Neural crest cell (in vitro differentiated cells): ENCODE measurements at regions not wholly inside any gene's neighbourhood (a gene's known extent, or its start where the extent isn't known, plus 50 kb on each side); places are given as distances from the start of the nearest gene placed in this dataset.

Experiments
- DNase-seq: peaks from one replicate; pipeline ENCODE4 v3.0.0; 2021; ENCODE audit warnings: low read depth, mixed read lengths, low spot score
- H3K27ac Mint-ChIP-seq: one replicate; pipeline ENCODE4 v1.8.0; 2021; ENCODE audit warnings: mild to moderate bottlenecking, mixed read lengths; ENCODE audit not compliant: unreplicated experiment
- H3K27me3 Mint-ChIP-seq: 2 replicates; pipeline ENCODE4 v1.8.0; 2021; ENCODE audit warnings: low read depth, mild to moderate bottlenecking, mixed read lengths
- H3K36me3 Mint-ChIP-seq: 2 replicates; pipeline ENCODE4 v1.8.0; 2021; ENCODE audit warnings: low read depth, mild to moderate bottlenecking, mixed read lengths
- H3K4me1 Mint-ChIP-seq: 2 replicates; pipeline ENCODE4 v1.8.0; 2021; ENCODE audit warnings: mixed read lengths
- H3K4me3 Mint-ChIP-seq: one replicate; pipeline ENCODE4 v1.8.0; 2021; ENCODE audit warnings: mild to moderate bottlenecking, mixed read lengths
- H3K9me3 Mint-ChIP-seq: 2 replicates; pipeline ENCODE4 v1.8.0; 2021; ENCODE audit warnings: mixed read lengths
- TF ChIP-seq, protein P1 (sequence below): fragments of 200-600 bp; sonication (generic); conservative IDR thresholded peaks from 2 replicates; pipeline ENCODE4 v1.5.0; 2021; ENCODE audit warnings: antibody characterized with exemption, mild to moderate bottlenecking

DNA sequence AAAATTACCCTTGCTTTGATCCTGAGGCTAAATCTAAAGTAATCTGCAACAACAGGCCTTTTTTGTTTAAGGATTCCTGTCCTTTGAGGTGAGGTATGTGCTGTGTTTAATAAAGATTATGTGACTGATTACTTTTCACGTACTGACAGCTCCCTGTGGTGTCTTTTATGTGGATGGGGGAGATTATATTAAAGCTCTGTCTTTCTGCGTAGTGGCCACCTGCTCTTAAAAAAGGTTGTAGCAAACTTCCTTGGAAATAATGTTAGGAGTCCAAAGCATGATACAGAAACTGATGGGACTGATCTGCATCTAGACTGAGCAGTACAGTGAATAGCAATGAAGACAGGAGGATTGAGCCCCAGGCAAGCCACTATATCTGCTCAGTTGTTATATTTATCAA, 453.0 kb upstream of the GOLIM4 start:
- no peak overlapping the region for H3K27ac Mint-ChIP-seq

DNA sequence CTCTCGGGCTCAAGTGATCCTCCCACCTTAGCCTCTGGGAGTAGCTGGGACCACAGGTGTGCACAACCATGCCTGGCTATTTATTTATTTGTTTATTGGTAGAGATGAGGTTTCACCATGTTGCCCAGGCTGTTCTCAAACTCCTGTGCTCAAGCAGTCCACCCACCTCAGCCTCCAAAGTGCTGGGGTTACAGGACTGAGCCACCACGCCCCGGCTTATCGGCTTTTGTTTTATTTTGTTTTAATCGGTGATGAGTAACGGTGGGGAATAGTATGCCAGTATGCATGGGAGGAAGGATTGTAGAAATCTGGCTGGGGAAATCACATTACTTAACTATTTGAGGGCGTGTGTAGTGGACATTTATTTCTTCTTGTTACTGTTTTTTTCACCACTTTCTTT, 451.0 kb upstream of the GOLIM4 start:
- no peaks in the 10 kb centered on the region for H3K27me3 Mint-ChIP-seq

More for the DNA sequence above, 453.0 kb upstream of the GOLIM4 start:
- Mint-ChIP-seq H3K27me3 (no peaks in the 10 kb centered on the region), H3K4me3 (no peak overlapping the region), H3K4me1 (peaks cover 26% of the 10 kb centered on the region), H3K36me3 (peaks cover 2% of the 10 kb centered on the region), H3K9me3 (peaks cover 3% of the 10 kb centered on the region)
- no peak for DNase-seq
- TF ChIP-seq, protein P1, sequence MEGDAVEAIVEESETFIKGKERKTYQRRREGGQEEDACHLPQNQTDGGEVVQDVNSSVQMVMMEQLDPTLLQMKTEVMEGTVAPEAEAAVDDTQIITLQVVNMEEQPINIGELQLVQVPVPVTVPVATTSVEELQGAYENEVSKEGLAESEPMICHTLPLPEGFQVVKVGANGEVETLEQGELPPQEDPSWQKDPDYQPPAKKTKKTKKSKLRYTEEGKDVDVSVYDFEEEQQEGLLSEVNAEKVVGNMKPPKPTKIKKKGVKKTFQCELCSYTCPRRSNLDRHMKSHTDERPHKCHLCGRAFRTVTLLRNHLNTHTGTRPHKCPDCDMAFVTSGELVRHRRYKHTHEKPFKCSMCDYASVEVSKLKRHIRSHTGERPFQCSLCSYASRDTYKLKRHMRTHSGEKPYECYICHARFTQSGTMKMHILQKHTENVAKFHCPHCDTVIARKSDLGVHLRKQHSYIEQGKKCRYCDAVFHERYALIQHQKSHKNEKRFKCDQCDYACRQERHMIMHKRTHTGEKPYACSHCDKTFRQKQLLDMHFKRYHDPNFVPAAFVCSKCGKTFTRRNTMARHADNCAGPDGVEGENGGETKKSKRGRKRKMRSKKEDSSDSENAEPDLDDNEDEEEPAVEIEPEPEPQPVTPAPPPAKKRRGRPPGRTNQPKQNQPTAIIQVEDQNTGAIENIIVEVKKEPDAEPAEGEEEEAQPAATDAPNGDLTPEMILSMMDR = no peak

DNA sequence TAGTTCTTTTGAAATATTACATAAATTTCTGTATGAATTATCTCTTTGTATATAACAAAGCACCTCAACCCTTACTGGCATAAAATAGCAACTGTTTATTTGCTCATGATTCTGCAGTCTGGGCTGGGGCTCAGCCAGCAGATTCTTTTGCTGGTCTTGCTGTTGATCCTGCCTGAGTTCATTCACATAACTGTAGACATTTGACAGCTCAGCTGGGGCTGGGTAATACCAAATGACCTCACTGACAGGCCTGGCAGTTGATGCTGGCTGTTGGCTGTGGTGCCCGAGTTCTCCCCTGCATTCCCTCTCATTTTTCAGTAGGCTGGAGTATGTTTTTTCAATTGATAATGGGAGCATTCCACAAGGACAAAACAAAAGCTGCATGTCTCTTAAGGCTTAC, 449.9 kb upstream of the GOLIM4 start:
- Mint-ChIP-seq H3K36me3 (peaks cover 1% of the 10 kb centered on the region), H3K27me3 (no peaks in the 10 kb centered on the region), H3K27ac (no peak overlapping the region), H3K4me3 (no peak overlapping the region), H3K9me3 (peaks cover 2% of the 10 kb centered on the region), H3K4me1 (peaks cover 25% of the 10 kb centered on the region)
- no peak for DNase-seq
- TF ChIP-seq, protein P1 = no peak

More for the DNA sequence above, 451.0 kb upstream of the GOLIM4 start:
- H3K4me3 Mint-ChIP-seq = no peak overlapping the region
- no peak for DNase-seq
- no peak overlapping the region for H3K27ac Mint-ChIP-seq
- peaks cover 3% of the 10 kb centered on the region for H3K9me3 Mint-ChIP-seq
- H3K36me3 Mint-ChIP-seq = peaks cover 2% of the 10 kb centered on the region
- TF ChIP-seq, protein P1 = no peak
- H3K4me1 Mint-ChIP-seq = peaks cover 26% of the 10 kb centered on the region

DNA sequence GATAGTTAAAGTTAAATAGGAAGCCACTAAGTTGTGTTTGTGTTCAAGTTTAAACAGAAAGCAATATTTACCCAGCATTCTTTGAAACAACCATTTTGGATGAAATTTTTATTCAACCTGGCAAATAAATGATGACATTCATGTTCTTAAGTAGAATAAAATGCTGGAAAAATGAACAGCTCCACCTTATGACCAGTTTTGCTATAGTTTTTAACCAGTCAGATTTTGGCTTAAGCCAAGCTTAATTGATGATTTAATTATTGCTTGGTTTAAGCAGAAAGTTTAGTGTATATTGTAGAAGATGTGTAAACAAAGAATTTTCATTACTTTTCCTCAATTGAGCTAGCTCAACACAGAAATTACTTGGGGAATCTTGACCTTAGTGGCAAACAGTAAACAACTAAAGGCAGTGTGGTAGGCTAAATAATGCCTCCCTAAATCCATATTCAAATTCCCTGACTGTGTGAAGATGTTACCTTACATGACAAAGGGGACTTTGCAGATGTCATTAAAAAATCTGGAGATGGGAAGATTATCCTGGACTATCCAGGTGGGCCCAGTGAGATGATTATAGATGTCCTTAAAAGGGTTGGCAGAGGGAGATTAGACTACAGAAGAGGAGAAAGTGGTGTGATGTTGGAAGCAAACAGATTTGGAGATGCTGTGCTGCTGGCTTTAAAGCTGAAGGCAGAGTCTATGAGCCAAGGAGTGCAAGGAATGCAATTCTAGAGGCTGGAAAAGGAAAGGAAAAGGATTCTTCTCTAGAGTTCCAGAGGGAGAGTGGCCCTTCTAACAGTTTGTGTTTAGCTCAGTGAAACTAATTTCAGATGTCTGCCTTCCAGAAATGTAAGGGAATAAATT, 448.6 kb upstream of the GOLIM4 start:
- no peak for DNase-seq
- H3K9me3 Mint-ChIP-seq = no peaks in the 10 kb centered on the region
- no peak overlapping the region for H3K4me3 Mint-ChIP-seq
- no peaks in the 10 kb centered on the region for H3K36me3 Mint-ChIP-seq
- H3K27ac Mint-ChIP-seq = no peak overlapping the region
- TF ChIP-seq, protein P1 = no peak
- H3K27me3 Mint-ChIP-seq = no peaks in the 10 kb centered on the region
- H3K4me1 Mint-ChIP-seq = peaks cover 15% of the 10 kb centered on the region

DNA sequence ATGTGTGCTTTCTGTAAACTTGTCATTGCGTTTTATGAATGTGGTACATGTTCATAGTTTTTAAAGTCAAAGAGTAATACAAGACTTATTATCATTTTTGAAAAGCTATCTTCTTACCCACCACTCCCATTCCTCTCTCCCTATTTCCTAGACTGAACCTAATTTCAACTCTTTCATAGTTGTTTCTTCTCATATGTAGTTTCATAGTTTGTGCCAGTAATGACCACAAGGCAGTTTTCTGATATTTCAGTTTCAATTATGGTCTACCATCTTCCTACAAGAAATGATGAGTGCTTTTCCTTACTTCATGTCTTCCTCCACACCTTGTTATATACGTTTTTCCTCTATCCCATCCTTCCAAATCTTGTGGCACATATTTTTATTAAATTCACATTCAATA, 445.0 kb upstream of the GOLIM4 start:
- Mint-ChIP-seq H3K9me3 (no peaks in the 10 kb centered on the region), H3K4me1 (peaks cover 3% of the 10 kb centered on the region), H3K27me3 (no peaks in the 10 kb centered on the region), H3K4me3 (no peak overlapping the region), H3K27ac (peak overlapping the region; percentile 60), H3K36me3 (no peaks in the 10 kb centered on the region)
- TF ChIP-seq, protein P1 = no peak
- no peak for DNase-seq
